GM18907 (cell line): ENCODE measurements at regions not wholly inside any gene's neighbourhood (a gene's known extent, or its start where the extent isn't known, plus 50 kb on each side); places are given as distances from the start of the nearest gene placed in this dataset.

ENCODE experiments used
- ATAC-seq: cut with Tn5 transposase; IDR thresholded peaks from one replicate; pipeline ENCODE4 v1.9.1; 2021; ENCODE audit warnings: mild to moderate bottlenecking, moderate library complexity; ENCODE audit not compliant: unreplicated experiment

DNA sequence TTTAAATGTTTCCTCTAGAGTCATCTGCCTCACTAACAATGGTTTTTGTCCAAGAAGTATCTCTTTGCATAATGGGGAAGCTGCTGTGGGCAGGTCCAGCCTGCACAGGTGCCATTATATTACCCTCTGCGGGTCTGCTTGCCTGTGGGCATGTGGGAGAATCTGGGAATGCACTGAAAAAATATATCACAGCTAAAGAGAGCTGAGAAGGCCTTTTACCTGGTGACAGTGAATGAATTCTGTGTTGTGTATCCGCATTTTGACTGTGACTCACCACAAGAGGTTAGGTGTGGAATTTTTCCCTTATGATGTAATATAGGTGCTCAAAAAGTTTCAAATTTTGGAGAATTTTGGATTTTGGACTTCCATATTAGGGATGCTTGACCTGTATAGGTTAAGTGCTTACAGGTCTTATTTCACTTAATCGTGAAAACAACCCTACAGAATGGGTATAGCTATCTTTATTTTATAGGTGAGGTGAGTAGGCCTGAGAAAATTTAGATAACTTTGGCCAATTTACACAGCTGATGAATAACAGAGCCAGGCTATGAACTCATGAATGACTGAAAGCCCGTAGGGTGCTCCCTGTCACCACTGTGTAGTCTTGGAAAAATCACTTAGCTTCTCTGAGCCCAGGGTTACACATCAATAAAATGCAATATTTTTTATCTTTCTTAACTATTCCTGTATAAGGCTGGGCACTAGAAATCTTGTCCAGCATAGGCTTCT lies 198.0 kb upstream of the EPHA5 start:
- ATAC-seq = no peak

DNA sequence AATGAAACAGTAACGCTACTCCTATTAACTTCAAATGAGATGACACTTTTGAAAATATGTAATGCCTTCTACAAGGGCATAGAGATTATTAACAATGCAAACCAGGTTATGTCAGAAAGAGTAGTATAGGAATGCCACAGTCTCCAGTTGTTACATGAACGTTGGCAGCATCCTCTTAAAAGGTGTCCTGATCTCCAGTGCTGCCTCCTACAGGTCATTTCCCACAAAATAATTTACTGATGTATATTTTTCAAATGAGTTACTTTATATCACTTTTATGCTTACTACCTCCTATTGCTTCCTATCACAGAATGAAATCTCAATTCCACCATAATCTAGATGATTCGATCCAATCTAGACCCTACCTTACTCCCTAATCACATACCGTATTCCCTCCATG lies 195.2 kb upstream of the EPHA5 start:
- ATAC-seq = no peak

DNA sequence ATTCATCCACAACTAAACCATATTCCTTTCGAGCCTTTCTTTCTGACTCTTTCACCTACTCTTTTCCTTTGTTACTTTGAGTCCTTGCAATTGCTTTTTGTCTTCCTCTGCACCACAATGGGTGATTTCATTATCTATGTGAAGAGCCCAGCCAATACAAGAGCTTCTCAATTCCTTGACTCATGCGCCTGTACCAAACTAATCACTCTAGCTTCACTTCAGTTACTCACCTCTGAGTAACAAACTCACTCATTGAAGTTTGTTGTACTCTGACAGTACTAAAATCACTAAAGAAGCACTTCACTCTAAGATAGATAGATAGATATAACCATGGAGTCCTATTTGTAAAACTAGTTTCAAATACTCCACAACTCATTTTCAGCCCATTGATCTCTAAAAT lies 191.7 kb upstream of the EPHA5 start:
- ATAC-seq = no peak

DNA sequence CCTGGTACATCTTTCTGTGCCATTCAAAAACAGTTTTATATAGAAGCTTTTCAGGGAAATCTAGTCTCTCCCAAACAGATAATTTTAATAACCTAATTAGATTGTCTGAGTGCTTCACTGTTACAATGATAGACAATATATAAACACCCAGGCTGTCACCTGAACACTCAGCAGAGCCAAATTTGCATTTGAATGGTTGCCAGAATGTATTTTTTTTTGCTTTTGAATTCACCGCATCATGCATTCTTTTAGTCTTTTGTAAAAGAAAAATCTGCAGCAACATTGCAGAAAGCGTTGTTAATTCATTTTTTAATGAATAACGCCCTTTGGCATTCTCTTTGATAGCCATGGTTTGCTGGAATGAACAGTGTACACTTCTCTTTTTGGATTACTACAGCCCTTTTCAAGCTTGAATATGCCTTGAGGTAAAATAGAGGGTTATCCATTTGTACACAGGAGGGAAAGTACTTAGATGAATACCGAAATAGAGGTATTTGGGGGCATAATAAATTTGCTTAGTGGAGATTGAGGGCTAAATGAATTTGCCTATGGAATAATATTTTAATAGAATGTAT lies 175.0 kb upstream of the EPHA5 start:
- no peak for ATAC-seq

DNA sequence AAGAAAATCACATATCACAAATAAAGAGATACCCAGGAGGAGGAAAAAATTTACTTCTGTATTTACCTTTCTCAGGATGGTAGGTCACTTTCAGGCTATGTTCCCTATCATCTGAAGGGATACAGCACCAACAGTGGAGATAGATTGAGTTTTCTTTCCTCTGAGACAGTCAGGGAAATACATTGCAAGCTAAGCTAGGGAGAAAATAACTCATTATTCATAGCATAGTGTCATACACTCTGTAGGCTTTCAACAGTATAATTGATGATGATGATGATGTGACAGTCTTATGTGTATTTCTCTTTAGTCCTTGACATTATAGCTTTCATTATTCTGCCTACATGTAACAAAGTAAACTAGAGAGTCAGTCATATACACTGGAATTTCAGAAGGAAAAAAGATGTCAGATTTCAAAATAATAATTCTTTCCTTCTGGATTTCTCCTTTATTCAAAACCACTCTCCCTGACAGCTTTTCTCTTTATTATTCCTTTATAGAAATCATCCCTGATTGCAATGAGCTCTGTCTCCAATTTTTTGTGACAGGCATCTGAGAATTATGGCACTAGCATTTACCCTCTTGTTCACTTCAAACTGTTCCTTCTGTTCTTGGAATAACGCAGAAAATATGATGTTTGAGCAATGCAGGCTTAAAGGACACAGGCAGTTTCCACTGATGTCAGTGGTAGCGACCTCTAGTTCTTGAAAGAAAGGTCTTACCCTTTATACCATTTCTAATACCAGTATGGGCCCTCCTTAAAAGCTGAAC lies 169.1 kb upstream of the EPHA5 start:
- ATAC-seq = no peak

DNA sequence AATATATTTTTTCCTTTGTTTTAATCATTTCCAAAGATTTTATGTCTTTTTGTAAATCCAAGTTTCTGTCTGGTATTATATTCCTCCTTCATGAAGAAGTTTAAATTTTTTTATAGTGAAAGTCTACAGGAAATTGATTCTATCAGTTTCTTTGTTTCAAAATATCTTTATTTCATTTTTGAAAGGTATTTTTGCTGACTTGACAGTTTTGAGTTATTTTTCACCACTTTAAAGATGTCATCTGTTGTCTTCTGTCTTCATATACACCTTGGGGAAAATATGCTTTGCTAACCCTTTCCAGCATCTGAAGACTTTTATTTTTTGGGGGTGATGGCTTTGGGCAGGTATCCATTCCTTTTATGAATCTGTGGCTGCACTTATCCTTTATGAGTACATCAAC lies 164.4 kb upstream of the EPHA5 start:
- no peak for ATAC-seq

DNA sequence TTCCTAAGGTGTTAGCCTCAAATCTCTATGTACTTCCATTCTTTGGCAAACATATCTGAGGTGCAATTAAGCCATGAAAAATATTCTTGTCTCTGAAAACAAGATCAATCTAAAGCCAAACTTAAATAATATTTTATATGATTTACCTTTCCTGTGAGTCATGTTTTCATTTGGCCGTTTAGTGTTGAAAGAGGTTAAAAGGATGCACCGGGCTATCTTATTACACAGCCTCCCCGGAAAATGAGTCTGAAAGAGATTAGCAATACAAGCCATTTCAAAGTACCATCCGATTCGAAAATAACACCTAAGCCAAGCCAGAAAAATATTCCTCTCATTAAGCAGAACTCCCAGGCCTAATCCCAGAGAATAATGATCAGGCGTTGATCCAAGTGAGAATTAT lies 161.5 kb upstream of the EPHA5 start:
- no peak for ATAC-seq

DNA sequence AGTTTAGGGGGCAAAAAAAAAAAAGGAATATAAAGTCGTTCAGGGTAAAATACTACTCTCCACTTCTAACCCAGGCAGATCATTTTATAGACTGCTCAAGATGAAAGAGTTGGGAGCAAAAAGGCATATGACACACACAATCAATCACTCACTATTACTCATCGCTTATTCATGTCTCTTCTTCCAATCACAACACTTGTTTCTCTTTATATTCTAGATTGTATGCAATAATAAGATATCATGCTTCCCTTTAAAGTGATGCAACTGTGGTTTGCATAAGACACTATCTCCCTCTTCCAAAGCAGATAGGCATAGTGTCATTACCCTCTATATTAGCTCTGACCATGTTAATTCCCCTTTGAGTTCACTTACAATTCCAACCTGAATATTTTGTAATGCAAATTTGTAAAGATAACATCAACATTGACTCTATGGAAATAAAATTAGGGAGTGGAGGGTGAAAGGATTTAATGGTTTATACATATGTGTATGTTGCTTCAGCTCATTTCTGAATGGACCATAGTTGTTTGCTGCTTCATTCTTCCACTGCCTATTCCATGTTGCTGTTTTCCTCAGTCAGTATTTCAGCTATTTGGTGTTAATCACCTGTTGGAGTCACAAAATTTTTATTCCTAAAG lies 154.9 kb upstream of the EPHA5 start:
- no peak for ATAC-seq

DNA sequence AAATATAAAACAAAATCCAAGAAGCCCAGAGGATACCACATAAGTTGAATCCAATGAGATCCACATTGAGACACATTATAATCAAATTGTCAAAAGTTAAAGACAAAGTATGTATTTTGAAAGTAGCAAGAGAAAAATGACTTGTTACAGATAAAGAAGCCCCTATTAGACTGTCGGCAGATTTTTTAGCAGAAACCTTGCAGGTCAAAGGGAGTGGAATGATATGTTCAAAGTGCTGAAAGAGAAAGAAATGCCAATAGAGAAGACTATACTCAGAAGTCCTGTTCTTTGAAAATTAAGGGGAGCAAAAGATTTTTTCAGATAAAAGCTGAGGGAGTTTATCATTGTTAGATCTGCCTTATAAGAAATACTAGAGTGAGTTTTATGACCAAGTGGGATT lies 148.9 kb upstream of the EPHA5 start:
- ATAC-seq = no peak

DNA sequence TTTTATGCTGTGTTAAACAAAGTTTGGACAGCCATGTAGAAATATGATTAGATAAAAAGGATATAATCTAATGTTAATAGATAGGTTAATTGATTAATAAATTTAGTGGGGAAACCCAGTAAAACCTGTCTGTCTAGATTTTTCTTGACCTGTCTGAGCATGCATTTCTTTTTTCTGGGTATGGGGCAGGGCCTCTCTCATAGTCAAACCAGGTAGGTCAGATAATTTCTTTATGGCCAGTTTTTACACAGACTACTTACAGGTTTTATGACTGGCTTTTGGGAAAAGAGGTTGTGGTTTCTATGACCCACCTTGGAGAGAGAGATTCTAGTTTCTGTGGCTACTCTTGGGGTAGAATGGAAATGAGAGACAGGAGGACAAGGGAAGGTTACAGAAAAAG lies 135.6 kb upstream of the EPHA5 start:
- no peak for ATAC-seq

DNA sequence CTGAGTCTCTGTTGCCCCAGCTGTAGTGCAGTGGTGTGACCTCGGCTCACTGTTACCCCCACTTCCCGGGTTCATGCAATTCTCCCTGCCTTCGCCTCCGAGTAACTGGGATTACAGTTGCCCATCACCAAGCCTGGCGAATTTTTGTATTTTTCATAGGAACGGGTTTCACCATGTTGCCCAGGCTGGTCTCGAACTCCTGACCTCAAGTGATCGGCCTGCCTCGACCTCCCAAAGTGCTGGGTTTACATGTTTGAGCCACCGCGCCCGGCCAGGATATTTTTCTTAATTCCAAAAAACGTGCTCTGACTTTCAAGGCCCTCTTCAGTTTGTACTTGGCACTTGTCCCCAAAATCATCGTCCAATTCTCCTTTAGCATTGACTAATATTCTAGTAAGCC lies 129.2 kb upstream of the EPHA5 start:
- ATAC-seq = no peak

DNA sequence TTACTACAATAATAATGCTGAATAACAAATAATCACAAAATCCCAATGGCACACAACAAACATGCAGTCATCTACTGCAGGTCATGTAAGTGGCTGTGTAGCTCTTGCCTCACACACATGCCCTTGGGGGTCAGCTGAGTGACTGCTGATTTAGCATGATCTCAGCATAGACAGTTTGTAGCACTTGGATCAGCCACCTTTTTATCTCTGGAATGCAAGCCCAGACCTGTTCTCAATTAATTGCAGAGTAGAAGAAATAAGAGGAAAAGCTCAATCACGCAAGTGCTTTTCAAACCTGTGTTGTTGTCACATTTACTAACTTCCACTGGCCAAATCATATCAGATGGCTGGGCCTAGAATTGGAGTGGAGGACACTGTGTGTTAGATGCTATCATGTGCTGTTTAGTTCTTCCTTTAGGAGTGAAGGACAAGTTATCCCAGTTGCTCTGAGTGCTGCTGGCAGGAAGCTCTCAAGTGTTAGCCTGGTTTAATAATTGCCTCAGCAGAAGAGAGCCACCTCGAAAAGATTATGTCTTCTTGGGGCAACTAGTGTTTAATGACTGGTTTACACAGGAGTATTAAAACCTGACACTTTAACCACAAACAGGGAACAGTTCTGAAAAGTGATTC lies 128.3 kb upstream of the EPHA5 start:
- ATAC-seq = no peak

DNA sequence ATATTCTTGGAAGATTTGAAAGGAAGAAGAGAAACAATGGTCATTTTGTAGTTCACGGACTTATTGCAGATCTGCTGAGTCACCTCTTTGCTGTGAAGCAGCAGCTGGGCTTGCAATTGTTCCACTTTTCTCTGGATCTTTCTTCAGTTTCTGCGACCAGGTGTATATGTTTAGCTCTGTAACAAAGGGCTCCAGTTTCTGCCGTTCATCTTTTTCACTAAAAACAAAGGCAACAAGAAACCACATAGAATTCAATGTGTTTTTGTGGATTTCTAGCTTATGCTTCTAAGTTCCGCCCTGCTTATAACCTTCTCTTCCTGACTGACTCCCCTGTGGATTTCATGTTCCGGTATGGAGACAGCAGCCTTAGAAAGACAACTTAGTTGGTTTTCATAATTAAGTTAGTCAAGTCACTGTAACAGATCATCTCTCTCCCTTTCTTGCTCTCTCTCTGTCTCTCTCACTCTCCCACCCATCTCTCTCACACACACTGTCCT lies 121.6 kb upstream of the EPHA5 start:
- ATAC-seq = no peak

DNA sequence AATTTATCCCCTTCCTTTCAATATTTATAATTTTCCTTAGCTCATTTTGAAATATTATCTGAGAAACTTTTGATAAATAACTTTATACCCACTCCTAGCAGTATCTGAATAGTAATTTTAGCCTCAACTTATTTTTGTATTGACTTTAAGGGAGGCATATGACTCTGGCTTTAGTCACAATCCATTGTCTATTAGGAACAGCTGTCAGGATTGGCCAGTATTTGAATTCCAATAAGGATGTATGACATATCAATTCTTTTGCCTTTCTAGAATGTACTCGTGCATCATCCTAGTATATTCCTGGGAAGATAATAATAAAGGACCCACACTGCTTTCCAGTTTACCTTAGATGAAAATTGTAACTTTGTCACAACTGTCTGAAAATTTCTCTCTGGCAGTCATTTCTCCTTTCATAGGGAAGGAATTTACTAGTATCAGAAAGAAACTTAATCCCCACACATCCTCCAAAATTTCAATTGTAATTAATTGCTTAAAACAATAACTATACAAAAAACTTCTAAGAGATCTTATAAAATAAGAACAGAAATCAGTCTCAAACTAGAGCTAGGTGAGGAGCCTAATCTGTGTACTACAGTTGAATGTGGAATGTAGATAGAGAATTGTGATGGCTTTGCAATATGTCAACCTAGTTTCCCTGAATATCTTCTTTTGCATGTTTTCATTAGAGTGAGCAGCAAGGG lies 121.0 kb upstream of the EPHA5 start:
- ATAC-seq = no peak

DNA sequence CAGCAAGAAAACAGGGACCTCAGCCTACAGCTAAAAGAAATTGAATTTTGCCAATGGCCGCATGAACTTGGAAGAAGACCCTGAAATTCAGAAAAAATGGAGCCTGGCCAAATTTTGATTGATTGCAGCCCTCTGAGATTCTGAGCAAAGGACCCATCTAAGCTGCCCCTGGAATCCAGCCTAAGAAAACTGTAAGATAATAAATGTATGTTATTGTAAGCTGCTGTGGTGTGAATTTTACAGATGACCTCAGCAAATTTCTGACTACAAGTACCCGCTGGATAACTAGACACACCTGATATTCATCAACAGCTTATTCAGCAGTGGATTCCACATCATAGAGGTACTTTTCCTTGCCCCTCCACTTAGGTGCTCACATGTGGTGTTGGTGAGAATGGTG lies 119.5 kb upstream of the EPHA5 start:
- no peak for ATAC-seq

DNA sequence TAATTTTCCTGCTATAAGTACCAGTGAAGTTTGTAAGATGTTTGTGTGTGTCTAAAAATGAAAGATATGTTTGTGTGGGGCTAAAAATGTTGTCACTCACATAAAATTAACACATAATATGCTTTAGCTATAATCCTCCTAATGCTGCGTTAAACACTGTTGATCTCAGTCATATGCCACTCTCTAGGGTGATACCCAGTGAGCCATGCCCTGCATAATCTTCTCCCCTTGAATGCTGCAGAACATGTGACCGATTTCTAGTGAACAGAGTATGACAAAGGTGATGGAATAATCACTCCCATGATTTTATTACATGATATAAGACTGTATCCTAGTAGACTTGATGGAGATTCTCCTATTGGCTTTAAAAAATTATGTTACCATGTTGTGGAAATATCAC lies 119.1 kb upstream of the EPHA5 start:
- ATAC-seq = no peak

DNA sequence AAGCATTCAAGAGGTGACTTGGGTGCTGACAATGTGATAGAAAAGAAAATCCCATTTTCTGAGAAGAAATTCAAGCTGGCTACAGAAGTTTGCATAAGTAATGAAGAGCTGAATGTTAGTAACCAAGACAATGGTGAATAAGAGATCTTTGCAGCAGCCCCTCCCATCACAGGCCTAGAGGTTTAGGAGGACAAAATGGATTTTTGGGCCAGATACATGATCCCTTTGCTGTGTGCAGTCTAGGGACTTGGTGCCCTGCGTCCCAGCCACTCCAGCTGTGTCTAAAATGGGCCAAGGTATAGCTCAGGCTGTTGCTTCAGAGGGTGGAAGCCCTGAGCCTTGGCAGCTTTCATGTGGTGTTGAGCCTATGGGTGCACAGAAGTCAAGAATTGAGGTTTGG lies 107.0 kb upstream of the EPHA5 start:
- no peak for ATAC-seq

DNA sequence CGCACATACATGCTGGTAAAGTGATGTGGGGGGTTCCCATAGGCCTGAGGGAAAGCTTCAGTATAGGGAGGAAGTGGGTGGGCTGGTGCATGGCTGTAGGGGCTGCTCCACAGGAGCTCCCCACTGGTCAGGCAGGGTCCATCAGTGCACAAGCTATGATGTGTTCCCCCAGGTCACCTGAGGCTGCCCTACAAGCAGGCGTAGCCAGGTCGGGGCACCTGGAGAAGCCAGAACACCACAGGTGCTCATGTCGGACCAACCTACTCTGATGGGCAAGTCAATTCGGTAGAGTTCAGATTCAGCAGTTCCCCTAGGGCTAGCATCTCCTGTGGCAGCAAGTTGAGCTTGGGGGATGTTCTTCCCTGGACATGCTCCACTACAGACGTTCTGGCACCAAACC lies 103.3 kb upstream of the EPHA5 start:
- ATAC-seq = no peak

DNA sequence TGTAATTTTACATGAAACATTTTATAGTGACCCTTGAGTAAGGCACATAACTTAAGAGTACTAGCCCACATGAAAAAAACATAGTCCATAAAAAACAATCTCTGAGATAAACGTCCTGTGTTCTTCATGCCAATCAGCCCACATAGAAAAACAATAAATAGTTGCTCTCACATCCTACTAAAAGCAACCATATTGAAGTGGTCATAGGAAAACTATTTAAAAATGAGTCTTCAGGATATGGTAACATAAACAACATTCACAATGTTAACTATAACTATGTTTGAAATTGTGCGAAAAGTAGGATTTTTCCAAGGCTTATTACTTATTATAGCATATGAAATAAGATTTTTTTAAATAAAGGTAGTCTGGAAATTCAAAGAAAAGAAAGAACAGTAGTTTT lies 77.1 kb upstream of the EPHA5 start:
- no peak for ATAC-seq

DNA sequence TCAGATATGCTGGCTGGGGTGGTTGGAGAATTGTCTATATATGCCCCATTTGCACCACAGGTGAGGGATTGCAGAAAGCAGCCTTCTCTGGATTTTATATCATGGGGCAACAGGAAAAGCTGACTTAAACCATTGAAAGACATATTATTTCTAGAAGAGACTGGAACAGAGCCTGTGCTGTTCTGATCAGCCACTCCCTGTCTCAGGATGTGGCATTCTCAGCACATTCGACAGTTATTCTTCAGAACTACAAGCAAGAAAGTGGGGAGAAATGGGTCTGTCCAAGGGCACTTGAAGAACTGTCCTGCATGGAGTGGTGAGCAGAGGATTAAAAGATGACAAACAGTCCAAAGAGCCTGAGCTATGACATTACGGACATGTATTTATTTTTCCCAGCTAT lies 67.8 kb upstream of the EPHA5 start:
- ATAC-seq = no peak

DNA sequence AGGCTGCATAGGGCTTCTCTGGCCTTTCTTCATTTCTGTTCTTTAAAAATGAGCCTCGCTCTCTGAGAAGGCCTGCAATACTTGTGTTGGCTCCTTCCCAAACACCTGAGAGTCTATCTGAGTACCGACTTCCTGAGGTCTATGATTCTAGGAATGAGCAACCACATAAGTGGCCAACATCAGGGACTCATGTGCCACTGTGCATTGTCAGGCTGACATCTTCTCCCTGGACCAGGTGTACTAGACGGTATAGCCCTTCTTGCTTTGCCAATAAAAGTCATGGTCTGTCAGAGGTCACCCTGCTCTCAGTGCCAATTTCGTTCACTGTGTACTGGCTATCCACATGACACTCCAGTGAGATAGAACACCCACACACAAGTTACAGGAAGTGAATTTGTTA lies 67.4 kb upstream of the EPHA5 start:
- no peak for ATAC-seq
